Germinal center (tissue), 1 donor: ENCODE measurements at regions not wholly inside any gene's neighbourhood (a gene's known extent, or its start where the extent isn't known, plus 50 kb on each side); places are given as distances from the start of the nearest gene placed in this dataset.
"Not testable (repeated sequence)": the region's sequence is repeated elsewhere in the genome, so short reads cannot be mapped to it uniquely, and the experiment has no call there.

Source experiments
- DNase-seq: peaks from one replicate; pipeline ENCODE4 v3.0.0; 2012; ENCODE audit warnings: mixed read lengths, low spot score

DNA sequence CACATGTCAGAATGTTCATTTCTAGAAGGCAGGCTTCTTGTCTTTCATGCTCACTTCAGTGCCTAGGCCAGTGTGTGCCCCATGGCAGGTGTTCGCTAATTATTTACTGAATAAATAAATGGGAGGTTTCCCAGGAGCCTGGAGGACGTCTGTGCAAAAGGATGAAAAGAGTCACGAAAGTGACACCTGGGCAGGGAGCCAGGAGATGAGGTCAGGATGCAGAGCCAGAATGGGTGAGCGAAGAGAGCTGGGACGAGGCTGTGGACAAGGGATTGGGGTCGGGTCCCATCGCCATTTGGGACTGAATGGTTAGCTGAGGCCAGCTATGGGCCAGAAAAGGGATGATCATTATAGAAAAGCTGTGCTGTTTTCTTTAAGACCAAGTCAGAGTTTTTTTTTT lies 560.4 kb downstream of the TBC1D22A start:
- no peak for DNase-seq

DNA sequence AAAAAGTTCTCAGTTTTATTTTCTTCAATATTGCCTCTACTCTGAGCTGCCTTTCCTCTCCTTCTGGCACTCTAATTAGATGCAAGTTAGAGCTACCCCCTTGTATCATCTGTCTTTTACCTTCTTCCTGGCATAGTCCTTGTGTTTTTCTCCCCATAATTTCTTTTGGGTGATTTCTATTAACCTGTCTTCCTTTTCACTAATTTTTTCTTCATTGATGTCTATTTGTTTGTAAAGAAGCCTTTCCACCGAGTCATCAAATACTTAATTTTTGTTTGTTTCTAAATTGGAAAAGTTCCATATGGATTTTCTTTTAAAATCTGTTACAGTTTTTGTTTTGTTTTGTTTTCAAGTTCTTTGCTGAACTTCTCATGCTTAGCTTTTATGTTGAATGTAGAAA lies 558.1 kb downstream of the TBC1D22A start:
- DNase-seq, result no peak

DNA sequence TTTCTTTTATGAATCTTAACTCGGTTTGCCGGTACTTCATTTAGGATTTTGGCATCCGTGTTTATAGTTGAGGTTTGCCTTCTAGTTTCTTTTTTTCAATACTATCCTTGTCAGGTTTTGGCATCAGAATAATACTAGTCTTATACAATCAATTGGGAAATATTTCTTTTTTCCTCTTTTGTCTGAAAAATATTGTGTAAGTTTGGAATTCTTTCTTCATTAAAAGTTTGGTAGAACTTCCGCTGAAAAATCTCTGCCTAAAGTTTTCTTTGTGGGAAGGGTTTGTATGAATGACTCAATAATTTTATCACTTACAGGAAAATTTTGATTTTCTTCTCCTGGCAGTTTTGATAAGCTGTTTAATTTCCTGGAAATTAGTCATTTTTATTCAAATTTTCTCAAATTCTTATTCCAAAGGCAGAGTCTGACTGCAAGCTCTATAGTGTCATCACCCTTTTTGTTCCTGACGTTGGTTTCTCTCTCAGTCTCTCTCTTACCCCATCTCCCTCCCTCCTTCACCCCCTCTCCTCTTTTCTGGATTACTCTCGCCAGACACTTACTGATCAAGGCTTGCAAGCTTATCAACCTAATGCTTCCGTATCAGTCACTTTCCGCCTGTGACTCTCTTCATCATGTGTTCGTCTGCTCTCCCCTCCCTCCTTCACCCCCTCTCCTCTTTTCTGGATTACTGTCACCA lies 555.7 kb downstream of the TBC1D22A start:
- no peak for DNase-seq

DNA sequence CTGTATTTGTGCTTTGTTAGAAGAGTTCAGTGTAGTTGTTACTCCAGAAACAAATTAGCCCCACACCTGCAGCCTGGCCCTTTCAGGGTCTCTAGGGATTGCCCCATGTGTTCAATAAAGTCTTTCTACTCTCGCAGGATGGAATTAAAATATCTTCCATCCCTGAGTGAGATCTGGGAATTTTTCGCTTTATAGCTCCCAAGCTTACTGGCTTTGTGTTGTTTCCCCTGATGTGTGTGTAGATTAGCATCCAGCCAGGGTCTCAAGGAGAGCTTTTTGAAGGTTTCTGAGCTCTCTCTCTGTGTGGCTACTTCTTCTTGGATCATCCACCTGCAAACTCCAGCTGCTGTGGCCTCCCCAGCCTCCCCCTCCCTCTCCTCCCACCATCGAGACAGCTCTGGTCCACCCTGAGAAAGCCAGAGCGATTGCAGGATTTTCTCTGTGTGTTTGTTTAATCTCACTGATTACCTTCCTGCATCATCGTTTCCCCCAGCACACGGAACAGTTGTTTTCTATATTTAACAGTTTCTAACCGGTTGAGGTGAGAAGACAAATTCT lies 553.5 kb downstream of the TBC1D22A start:
- no peak for DNase-seq

DNA sequence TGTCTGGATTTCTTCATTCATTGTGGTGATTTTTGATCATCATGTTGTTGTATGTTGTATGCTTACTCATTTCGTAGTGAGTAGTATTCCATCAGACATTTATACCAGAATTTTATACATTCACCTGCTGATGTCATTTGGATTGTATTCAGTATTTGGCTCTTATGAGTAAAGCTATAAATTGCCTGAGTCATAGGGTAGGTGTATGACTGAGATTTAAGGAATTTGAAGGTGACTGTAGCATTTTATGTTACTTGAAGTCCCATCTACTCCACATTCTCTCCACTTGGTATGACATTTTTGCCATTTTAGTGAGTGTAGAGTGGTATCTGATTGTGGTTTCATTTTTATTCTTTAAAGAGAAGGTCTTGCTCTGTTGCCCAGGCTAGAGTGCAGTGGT lies 548.2 kb downstream of the TBC1D22A start:
- no peak for DNase-seq

DNA sequence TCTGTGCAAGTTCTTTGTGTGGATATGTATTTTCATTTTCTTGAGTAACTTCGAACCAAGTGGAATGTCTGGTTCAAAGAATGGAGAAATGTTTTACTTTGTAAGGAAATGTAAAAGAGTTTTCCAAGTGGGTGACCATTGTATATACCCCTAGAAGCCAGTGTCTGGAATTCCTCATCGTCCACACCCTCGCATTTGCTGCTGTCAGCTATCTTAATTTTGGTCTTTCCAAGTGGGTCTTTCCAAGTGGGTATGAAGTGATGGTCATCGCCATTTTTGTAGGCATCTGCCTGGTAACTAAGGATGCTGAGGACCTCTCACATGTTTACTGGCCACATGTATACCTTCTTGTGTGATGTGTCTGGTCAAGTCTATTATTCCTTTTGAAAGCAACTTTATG lies 547.5 kb downstream of the TBC1D22A start:
- DNase-seq, result no peak

DNA sequence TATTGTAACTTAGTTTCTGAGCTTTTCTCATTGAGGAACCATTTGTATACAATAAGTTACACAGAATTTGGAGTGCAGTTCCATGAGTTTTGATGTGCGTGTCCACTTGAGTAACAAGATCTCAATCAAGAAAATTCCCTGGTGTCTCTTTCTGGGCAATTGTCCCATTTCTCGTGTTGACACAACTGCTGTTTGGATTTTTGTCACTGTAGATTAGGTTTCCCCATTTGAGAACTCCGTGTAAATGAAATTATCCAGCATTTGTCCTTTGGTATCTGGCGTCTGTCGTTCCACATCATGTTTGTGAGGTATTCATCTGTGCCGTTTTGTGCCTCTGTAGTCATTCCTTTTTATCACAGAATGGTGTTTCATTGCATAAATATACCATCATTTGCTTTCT lies 547.0 kb downstream of the TBC1D22A start:
- DNase-seq, result no peak

DNA sequence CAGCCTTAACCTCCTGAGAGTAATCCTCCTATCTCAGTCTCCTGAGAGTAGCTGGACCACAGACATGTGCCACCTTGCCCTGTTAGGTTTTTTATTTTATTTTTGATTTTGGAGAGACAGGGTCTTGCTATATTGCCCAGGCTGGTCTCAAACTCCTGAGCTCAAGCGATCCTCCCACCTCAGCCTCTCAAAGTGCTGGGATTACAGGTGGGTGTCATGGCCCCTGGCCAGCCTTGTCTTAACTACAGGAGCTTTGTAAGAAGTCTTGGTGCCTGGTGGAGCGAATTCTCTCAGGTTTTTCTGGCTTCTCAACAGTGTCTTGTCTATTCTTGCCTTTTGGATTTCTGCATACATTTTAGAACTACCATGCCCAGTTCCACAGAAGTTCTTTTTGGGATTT lies 546.4 kb downstream of the TBC1D22A start:
- no peak for DNase-seq

DNA sequence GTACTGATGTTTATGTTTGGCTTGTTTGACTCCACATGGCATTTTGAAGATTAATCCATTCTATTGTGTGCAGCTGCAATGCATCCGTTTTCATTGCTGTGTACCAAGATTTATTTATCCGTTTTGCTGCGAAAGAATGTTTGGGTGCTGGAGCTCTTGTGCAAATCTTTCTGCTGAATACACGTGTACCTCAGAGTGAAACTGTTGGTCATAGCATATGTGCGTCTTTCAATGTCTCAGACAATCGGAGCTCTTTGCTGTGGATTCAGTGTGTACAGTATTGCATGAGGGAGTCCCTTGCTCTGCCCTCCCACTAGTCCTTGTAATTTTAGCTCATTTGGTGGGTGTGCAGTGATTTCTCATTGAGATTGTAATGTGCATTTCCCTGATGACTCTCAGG lies 545.4 kb downstream of the TBC1D22A start:
- DNase-seq, result no peak

DNA sequence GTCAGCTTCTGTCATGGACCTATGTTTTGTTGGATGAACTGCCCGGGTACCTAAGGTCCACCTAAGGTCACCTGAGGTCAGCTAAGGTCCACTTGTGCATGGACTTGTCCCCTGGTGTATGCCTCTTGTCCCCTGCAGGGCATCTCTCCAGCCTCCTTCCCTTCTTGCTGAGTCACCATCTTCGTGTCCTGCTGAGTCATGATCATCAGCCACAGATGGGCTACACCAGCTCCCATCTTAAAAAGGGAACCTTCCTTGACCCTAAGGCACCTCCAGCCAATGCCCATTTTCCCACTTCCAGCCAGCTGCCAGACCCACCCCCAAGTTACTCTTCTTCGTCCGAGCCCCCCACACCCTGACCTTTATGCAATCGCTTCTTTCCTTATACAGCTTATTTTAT lies 544.9 kb downstream of the TBC1D22A start:
- no peak for DNase-seq

DNA sequence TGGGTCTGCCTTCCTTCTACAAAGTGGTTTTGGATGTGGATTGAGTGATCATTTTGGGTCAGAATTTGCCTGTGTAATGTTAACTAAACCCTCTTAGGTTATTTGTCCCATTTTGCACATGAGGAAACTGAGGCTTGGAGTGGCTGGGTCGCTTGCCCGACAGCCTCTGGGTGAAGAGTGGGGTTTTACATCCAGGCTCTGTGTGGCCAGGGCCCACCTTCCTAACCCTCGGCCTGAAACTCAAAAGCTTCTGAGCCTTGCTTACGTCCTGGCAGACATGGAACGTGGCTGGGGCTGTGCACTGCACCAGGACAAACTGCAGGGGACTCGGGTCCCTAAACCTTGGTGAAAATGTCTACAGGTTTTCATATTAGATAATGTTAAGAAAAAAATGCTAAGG lies 542.4 kb downstream of the TBC1D22A start:
- no peak for DNase-seq

DNA sequence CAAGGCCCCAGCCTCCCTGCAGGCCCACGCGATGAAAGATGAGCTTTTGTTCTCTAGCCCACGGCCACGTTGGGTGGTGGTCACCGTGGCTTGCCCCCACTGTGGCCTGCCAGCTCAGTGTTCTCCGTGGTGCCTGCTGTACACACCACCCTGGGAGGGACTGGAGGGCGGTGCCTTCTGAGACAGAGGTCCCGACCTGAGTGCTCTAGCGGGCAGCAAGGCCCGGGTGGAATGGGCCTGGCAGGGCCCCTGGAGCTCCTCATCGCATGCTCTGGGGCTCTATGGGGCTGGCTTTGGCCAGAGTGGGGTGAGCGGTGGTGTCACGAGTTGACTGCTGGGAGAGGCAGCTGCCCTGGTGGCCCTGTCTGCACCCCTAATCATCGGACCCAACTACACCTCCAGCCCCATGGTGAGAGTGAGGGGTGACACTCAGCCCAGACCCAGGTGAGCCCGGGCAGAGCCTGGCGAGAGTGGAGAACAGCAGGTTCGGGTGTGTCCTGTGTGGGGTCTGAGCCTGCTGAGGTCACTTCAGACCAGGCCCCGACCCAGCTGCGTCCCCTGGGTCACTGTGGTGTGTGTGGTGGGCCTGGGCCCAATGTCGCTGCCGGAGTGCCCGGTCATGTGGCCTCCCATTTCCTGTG lies 541.9 kb downstream of the TBC1D22A start:
- no peak for DNase-seq

DNA sequence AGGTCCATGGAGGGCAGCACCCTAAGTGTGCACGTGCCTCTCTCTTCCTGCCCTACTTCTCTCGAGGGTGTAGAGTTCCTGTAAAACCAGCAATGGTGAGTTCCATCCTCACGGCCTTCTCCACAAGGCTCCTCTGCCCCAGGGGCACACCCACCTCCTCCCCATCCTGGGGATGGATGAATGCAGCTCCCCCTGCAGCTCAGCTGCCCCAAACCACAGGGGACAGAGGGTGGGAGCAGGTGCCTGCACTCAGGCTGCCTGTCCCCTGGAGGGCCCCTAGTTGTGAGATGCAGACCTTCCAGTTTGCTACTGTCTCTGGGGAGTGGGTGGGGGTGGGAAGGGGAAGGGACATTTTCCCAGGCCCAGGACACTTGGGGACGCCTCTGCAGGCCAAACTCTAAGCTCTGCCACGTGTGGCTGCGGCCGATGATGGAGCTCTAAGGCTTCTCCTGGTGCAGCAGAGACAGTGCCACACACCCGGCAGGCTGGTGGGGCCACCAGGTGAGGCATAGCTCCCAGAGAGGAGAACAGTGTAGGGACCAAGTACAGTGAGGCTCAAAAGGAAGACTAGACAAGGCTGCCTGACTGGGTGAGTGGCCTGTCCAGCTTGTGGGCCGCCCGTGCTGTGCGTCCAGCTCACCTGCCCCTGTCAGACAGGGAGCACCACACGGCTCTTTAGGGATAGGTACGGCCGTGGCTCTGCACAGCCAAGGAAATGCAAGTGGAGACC lies 540.9 kb downstream of the TBC1D22A start:
- no peak for DNase-seq

DNA sequence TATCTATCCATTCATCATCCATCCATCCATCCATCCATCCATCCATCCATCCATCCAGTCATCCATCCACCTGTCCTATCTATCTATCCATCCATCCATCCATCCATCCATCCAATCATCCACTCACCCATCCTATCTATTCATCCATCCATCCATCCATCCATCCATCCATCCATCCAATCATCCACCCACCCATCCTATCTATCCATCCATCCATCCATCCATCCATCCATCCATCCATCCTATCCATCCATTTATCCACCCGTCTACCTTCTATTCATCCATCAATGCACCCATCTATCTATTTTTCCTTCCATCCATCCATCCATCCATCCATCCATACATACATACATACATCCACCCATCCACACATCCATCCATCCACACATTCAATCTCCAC lies 540.1 kb downstream of the TBC1D22A start:
- not testable (repeated sequence) for DNase-seq

DNA sequence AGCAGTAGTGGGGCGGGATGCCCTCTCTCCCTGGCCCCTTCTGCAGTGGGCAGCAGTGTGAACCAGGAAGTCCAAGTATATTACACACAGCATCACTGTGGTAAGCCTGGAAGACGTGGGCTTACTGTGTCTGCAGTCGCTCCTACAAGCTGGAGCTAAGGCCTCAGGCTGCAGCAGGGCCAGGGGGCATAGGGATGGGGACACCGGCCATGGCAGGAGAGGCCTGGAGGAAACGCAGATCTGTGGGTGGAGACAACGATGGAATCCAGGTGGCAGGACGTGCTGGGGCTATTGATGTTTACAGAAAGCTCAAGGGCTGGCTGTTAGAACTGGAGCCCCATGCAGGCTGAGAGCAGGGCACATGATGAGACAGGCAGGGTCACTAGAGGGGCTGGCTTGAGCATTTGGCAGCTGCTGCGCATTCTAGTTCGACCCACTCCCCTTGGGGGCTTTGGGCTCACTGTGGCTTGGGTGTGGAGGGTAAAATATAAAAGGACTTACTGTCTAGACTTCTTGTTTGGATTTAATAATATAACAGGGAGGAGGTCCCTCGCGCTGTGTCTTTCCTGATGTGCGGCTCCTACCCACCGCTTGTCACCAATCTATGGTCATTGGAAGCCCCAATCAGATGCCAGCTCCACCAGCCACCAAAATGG lies 539.5 kb downstream of the TBC1D22A start:
- no peak for DNase-seq

DNA sequence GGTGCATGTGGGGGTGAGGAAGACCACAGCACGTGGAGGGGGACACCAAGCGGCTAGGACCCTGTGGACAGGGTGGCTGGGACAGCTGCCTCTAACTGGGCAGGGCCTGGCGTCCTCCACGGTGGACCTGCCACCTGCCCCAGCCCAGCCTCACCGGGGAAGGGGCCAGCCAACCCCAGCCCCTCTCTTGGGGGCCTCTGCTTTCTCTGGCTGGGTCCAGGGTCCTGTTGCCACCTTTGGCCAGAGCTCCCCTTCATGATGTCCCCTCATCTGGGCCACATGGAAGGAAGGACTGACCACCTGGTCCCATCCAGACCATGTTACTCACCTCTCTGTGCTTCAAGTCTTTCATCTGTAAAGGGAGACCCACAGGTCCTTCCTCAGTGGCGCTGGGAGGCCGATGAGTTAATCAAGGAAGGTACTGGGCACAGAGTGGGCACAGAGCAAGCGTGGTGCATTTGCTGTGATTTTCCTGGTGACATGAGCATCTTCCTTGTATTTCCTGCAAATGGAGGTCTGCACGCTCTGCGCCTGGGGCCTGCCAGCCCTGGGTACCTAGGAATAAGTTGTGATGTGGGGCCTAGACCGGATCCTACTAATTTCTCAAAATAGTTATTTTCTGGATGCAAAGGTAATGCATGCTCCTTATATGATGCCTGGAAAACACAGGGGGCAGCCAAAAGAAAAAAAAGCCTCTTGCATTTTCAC lies 538.4 kb downstream of the TBC1D22A start:
- no peak for DNase-seq

DNA sequence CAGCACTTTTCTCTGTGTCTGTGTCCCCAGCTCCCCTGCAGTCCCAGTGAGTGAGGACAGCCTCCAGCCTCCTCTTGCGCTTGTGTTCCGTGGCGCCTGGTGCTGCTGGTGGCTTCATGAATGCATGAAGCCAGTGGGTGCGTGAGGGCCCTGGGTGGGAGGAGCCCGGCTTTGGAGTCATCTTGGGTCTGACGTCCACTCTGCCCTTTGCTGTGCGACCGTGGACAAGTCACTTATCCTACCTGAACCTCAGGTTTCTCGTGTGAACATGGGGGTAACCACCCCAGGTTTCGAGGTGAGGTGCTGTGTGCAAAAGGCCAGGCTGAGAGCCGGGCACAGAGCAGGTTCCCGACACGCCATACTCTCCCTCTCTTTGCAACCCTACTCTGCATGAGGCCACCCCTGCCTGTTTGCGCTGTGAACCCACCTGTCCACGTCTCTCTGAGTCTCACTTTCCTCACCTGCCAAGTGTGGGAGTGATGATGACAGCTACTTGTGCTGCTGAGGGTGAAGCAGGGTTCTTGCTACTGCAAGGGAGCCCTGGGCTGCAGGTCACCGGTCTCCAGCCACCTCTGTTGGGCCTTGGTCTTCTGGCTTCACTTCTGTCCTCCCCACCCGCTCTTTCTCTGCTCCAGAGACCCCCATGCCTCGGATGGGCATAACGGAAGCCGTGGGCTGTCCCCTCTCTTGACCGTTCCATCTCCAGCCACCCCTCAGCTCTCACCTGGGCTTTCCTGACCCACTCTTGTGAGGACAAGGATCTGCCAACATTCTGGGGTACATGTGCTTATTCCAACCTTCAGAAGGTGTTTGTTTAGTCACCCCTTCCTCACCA lies 537.6 kb downstream of the TBC1D22A start:
- DNase-seq, result no peak

DNA sequence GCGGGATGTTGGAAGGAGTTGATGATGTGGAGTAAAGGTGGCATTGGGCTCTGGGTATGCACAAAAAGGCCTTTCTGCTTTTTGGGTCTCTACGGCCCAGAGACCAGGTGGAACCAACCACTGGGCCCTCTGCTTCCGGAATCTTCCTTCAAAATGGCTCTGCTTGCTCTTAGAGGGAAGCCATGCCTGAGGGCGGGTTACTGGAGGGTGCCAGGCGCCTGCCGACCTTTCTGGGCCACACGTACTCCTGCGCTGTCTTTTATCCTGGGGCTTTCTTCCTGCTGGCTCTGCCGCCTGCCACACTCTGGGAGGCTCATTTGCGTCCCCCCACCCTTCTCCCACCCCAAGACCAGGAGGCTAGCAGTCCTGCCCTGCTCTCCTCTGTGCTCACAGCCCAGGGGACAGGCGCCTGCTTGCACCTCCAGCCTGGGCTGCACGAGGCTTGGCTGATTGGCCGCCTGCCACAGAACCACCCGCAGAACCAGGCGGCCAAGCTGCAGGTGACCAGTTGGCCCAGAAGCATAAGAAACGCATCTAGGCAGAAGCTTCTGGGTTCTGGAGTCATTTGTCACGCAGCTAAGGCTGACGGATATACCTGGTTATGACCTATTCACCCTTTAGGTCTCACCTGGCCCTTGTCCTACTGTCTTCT lies 536.9 kb downstream of the TBC1D22A start:
- DNase-seq, result no peak

DNA sequence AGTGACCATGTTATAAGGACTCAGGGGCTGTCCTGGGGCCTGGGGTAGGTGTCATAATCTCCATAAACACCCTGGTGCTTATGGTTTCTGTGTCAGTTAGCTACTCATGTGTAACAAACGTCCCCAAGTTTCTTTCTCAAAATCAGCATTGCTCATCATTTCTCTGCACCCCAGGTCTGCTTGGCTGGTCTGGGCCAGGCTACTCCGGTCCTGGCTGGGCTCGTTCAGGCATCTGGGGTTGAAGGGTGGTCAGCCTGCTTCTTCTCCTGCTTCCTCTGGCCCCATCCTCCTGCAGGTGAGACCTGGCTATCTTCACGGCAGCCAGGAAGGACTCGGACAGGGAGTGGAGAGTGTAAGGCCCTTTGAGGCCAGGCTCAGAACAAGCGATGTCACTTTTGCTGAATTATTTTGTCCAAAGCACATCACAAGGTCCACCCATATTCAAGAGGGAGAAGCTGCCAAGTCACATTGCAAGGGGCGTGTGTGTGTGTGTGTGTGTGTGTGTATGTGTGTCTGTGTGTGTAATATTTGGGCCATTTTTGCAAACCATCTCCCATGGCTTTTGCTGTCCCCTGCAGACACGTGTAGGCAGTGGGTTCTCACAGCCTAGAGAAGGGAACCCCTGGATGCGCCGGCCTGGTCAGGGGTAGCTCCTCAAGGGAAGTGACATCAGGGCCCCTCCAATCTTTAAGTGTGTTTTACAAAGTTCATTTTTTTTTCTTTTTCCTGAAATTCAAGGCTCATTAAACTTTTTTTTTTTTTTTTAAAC lies 535.8 kb downstream of the TBC1D22A start:
- no peak for DNase-seq
